ENCODE measurements at regions not wholly inside any gene's neighbourhood (a gene's known extent, or its start where the extent isn't known, plus 50 kb on each side); places are given as distances from the start of the nearest gene placed in this dataset.

GRCh38 chr10:128393546-128393945 is 267.3 kb upstream of the MKI67 start:
- Histone ChIP-seq H3K4me3 (no peak overlapping the region), H3K36me3 (no peaks in the 10 kb centered on the region), H3K27ac (no peak overlapping the region), H2AFZ (replicated peaks) (no peak overlapping the region), H3K9ac (no peak overlapping the region), H3K4me2 (no peak overlapping the region), H3K79me2 (ENCODE audit: low read depth) (no peaks in the 10 kb centered on the region), H3K9me3 (ENCODE audit: low read depth) (no peaks in the 10 kb centered on the region), H3F3A (ENCODE audit: low read depth) (no peaks in the 10 kb centered on the region), H3K27me3 (no peaks in the 10 kb centered on the region), H4K20me1 (ENCODE audit: low read depth) (no peaks in the 10 kb centered on the region), H3K4me1 (no peaks in the 10 kb centered on the region)
- H3K4me1 Mint-ChIP-seq: no peaks in the 10 kb centered on the region
- DNase-seq (ENCODE audit: low spot score): no peak
- peaks cover 2% of the 10 kb centered on the region for H3K27me3 Mint-ChIP-seq (ENCODE audit: insufficient read depth, low read depth)
- no peak for TF ChIP-seq EZH2phosphoT487 (IDR thresholded peaks at IDR 0.05)
- no peak for TF ChIP-seq EZH2 (IDR thresholded peaks at IDR 0.05)
- no peak for TF ChIP-seq CTCF (IDR thresholded peaks at IDR 0.05)
- no peak overlapping the region for H3K27ac Mint-ChIP-seq
- no peaks in the 10 kb centered on the region for H3K36me3 Mint-ChIP-seq
- H3K4me3 Mint-ChIP-seq: no peak overlapping the region
- H3K9me3 Mint-ChIP-seq: peaks cover 3% of the 10 kb centered on the region

DNA sequence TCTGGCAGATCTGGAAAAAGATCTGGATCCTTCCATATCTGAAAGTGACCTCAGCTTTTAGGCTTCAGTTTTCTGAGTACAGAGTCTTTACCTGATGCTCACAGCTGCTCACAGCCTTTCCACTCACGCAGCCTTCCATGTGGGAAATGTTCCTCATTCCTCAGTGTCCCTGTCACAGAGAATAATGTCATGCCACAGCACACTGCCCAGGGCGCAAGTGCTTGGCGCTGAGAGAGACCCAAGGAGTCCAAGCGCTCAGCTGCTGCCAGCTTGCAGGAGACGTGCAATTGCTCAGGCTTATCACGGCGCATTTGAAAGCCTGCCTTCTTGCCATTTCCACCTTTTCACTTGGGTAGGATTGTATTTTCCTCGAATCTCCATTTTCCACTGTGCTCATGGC is 271.9 kb upstream of the MKI67 start:
- no peak overlapping the region for H3K4me2 ChIP-seq
- H3K27ac Mint-ChIP-seq: no peak overlapping the region
- no peak overlapping the region for H3K27ac ChIP-seq
- no peaks in the 10 kb centered on the region for H3K9me3 ChIP-seq (ENCODE audit: low read depth)
- no peak overlapping the region for H3K9ac ChIP-seq
- peaks cover 10% of the 10 kb centered on the region for H3K9me3 Mint-ChIP-seq
- no peak overlapping the region for H3K4me3 ChIP-seq
- H4K20me1 ChIP-seq (ENCODE audit: low read depth): no peaks in the 10 kb centered on the region
- H3K27me3 Mint-ChIP-seq (ENCODE audit: insufficient read depth, low read depth): no peaks in the 10 kb centered on the region
- no peaks in the 10 kb centered on the region for H3K36me3 ChIP-seq
- no peak for DNase-seq (ENCODE audit: low spot score)
- no peaks in the 10 kb centered on the region for H3K79me2 ChIP-seq (ENCODE audit: low read depth)
- no peaks in the 10 kb centered on the region for H3K4me1 ChIP-seq
- no peaks in the 10 kb centered on the region for H3K27me3 ChIP-seq
- H3K36me3 Mint-ChIP-seq: no peaks in the 10 kb centered on the region
- no peak overlapping the region for H2AFZ ChIP-seq (replicated peaks)
- no peak for TF ChIP-seq EZH2 (IDR thresholded peaks at IDR 0.05)
- TF ChIP-seq EZH2phosphoT487 (IDR thresholded peaks at IDR 0.05): no peak
- no peak for TF ChIP-seq CTCF (IDR thresholded peaks at IDR 0.05)
- H3K4me3 Mint-ChIP-seq: no peak overlapping the region
- H3F3A ChIP-seq (ENCODE audit: low read depth): no peaks in the 10 kb centered on the region
- H3K4me1 Mint-ChIP-seq: no peaks in the 10 kb centered on the region

DNA sequence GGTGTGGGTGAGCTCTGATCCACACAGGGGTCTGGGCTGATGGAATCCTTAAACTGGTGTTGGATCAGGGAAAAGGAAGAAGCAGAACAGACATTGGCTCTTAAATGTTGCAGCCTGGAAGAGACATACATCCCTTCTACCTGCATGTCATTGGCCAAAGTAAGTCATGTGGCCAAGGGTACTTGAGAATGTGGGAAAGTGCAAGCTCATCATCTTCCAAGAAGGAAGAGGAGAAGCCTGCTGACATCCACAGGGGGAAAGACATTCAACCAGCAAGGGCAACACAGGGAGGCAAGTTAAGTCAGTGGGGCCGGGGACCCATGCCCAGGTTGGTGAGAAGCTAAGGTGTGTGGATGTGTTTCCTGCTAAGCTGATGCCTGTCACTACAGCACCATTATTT is 272.8 kb upstream of the MKI67 start:
- H3K9me3 ChIP-seq (ENCODE audit: low read depth): no peaks in the 10 kb centered on the region
- no peaks in the 10 kb centered on the region for H4K20me1 ChIP-seq (ENCODE audit: low read depth)
- H3K27ac ChIP-seq: no peak overlapping the region
- no peaks in the 10 kb centered on the region for H3K4me1 ChIP-seq
- H3K4me3 ChIP-seq: no peak overlapping the region
- no peaks in the 10 kb centered on the region for H3F3A ChIP-seq (ENCODE audit: low read depth)
- no peak overlapping the region for H2AFZ ChIP-seq (replicated peaks)
- H3K36me3 ChIP-seq: no peaks in the 10 kb centered on the region
- no peaks in the 10 kb centered on the region for H3K79me2 ChIP-seq (ENCODE audit: low read depth)
- no peak for DNase-seq (ENCODE audit: low spot score)
- H3K9me3 Mint-ChIP-seq: peaks cover 10% of the 10 kb centered on the region
- H3K36me3 Mint-ChIP-seq: no peaks in the 10 kb centered on the region
- H3K27ac Mint-ChIP-seq: no peak overlapping the region
- no peak for TF ChIP-seq EZH2 (IDR thresholded peaks at IDR 0.05)
- no peak for TF ChIP-seq CTCF (IDR thresholded peaks at IDR 0.05)
- no peak for TF ChIP-seq EZH2phosphoT487 (IDR thresholded peaks at IDR 0.05)
- no peak overlapping the region for H3K9ac ChIP-seq
- H3K27me3 ChIP-seq: no peaks in the 10 kb centered on the region
- no peaks in the 10 kb centered on the region for H3K27me3 Mint-ChIP-seq (ENCODE audit: insufficient read depth, low read depth)
- no peak overlapping the region for H3K4me3 Mint-ChIP-seq
- H3K4me2 ChIP-seq: no peak overlapping the region
- no peaks in the 10 kb centered on the region for H3K4me1 Mint-ChIP-seq

- peaks cover 10% of the 10 kb centered on the region for H3K9me3 Mint-ChIP-seq
- no peak overlapping the region for H3K9ac ChIP-seq
- no peaks in the 10 kb centered on the region for H3K4me1 Mint-ChIP-seq
- no peaks in the 10 kb centered on the region for H3K27me3 Mint-ChIP-seq (ENCODE audit: insufficient read depth, low read depth)
- no peaks in the 10 kb centered on the region for H4K20me1 ChIP-seq (ENCODE audit: low read depth)
- no peaks in the 10 kb centered on the region for H3K36me3 ChIP-seq
- H3F3A ChIP-seq (ENCODE audit: low read depth): no peaks in the 10 kb centered on the region
- no peak overlapping the region for H3K27ac Mint-ChIP-seq
- no peaks in the 10 kb centered on the region for H3K27me3 ChIP-seq
- H3K9me3 ChIP-seq (ENCODE audit: low read depth): no peaks in the 10 kb centered on the region
- no peak for DNase-seq (ENCODE audit: low spot score)
- TF ChIP-seq EZH2phosphoT487 (IDR thresholded peaks at IDR 0.05) (no peak), CTCF (IDR thresholded peaks at IDR 0.05) (no peak), EZH2 (IDR thresholded peaks at IDR 0.05) (no peak)
- no peak overlapping the region for H2AFZ ChIP-seq (replicated peaks)
- no peaks in the 10 kb centered on the region for H3K4me1 ChIP-seq
- no peaks in the 10 kb centered on the region for H3K36me3 Mint-ChIP-seq
- no peaks in the 10 kb centered on the region for H3K79me2 ChIP-seq (ENCODE audit: low read depth)
- H3K4me2 ChIP-seq: no peak overlapping the region
- H3K4me3 Mint-ChIP-seq: no peak overlapping the region
- H3K27ac ChIP-seq: no peak overlapping the region
- no peak overlapping the region for H3K4me3 ChIP-seq
Measured at GRCh38 chr10:128400564-128400963, 274.3 kb upstream of the MKI67 start.
